ENCODE measurements at regions not wholly inside any gene's neighbourhood (a gene's known extent, or its start where the extent isn't known, plus 50 kb on each side); places are given as distances from the start of the nearest gene placed in this dataset.

- H2BK15ac ChIP-seq (ENCODE audit: low read length): no peak overlapping the region
- H3K56ac ChIP-seq (replicated peaks; ENCODE audit: insufficient read length, low read depth, low read length): no peak overlapping the region
- H3K9me3 ChIP-seq (ENCODE audit: insufficient read depth in 2 of 2, low read depth in 1 of 2, low read length in 1 of 2): no peaks in the 10 kb centered on the region
- no peak overlapping the region for H2BK20ac ChIP-seq (ENCODE audit: low read length)
- H2BK120ac ChIP-seq (replicated peaks; ENCODE audit: low read depth, low read length): no peak overlapping the region
- H4K5ac ChIP-seq (ENCODE audit: insufficient read length, low read depth, low read length): no peak overlapping the region
- no peak overlapping the region for H3K4ac ChIP-seq (replicated peaks; ENCODE audit: insufficient read length, low read depth, low read length)
- no peak overlapping the region for H3K23ac ChIP-seq (ENCODE audit: insufficient read length)
- H2AK5ac ChIP-seq (ENCODE audit: low read depth, low read length): no peak overlapping the region
- TF ChIP-seq SAP30 (IDR thresholded peaks at IDR 0.05; ENCODE audit: insufficient read depth, insufficient replicate concordance, low read length): no peak
- TF ChIP-seq TBP (IDR thresholded peaks at IDR 0.05; ENCODE audit: low read depth, low read length): no peak
- TF ChIP-seq RXRA (IDR thresholded peaks at IDR 0.05; ENCODE audit: insufficient read depth, low read depth, low read length): no peak
- TF ChIP-seq ZNF274 (IDR thresholded peaks at IDR 0.05; ENCODE audit: borderline replicate concordance, extremely low read depth, low read length): no peak
- TF ChIP-seq SIRT6 (IDR thresholded peaks at IDR 0.05; ENCODE audit: low read length): no peak
- no peak for TF ChIP-seq CHD2 (IDR thresholded peaks at IDR 0.05; ENCODE audit: low read length)
- TF ChIP-seq BRCA1 (IDR thresholded peaks at IDR 0.05; ENCODE audit: low read depth, low read length): no peak
- no peak for TF ChIP-seq FOSL1 (IDR thresholded peaks at IDR 0.05; ENCODE audit: insufficient read depth, low read depth, low read length)
- TF ChIP-seq, protein P1, sequence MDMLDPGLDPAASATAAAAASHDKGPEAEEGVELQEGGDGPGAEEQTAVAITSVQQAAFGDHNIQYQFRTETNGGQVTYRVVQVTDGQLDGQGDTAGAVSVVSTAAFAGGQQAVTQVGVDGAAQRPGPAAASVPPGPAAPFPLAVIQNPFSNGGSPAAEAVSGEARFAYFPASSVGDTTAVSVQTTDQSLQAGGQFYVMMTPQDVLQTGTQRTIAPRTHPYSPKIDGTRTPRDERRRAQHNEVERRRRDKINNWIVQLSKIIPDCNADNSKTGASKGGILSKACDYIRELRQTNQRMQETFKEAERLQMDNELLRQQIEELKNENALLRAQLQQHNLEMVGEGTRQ (IDR thresholded peaks at IDR 0.05; ENCODE audit: low read length): no peak
- no peak for TF ChIP-seq SRF (IDR thresholded peaks at IDR 0.05; ENCODE audit: low read depth, low read length)
- TF ChIP-seq SP1 (IDR thresholded peaks at IDR 0.05; ENCODE audit: low read depth, low read length): no peak
- TF ChIP-seq CTBP2 (IDR thresholded peaks at IDR 0.05; ENCODE audit: borderline replicate concordance, insufficient read depth, insufficient read length, low read length): no peak
- no peak for FAIRE-seq
- no peak overlapping the region for H2BK5ac ChIP-seq (ENCODE audit: low read depth, low read length)
- no peak overlapping the region for H3K27ac ChIP-seq (ENCODE audit: low read depth, low read length)
- POLR2A ChIA-PET (ENCODE audit: partially characterized antibody): no interaction called here
- no peak overlapping the region for H3K4me2 ChIP-seq (ENCODE audit: insufficient read depth in 1 of 2, low read depth in 2 of 2, low read length in 2 of 2)
- H3K14ac ChIP-seq (ENCODE audit: insufficient read length): no peak overlapping the region
- H3K18ac ChIP-seq (ENCODE audit: extremely low read depth, low read length): no peak overlapping the region
- H3K36me3 ChIP-seq (ENCODE audit: control insufficient read depth in 2 of 4, insufficient read depth in 4 of 4, low read length in 3 of 4): no peaks in the 10 kb centered on the region
- no peaks in the 10 kb centered on the region; a peak in 1 of 7 replicates for H3K27me3 ChIP-seq (replicated peaks in 1 of 4; ENCODE audit: control insufficient read depth in 3 of 4, extremely low read depth in 1 of 4, insufficient read depth in 3 of 4, low read length in 3 of 4)
- no peaks in the 10 kb centered on the region for H3K79me1 ChIP-seq (ENCODE audit: low read depth, low read length)
- no peak overlapping the region for H4K8ac ChIP-seq (ENCODE audit: extremely low read depth, insufficient read depth, low read length)
- no peak overlapping the region for H3K9ac ChIP-seq (replicated peaks in 1 of 4; ENCODE audit: extremely low read depth in 1 of 4, low read depth in 3 of 4, low read length in 3 of 4)
- no peak overlapping the region for H4K91ac ChIP-seq (replicated peaks; ENCODE audit: insufficient read length, low read length)
- no peaks in the 10 kb centered on the region; the same call in 1 of the 2 replicates for H3K23me2 ChIP-seq (ENCODE audit: low read depth, low read length)
- no peak for DNase-seq (ENCODE audit: low read depth in 1 of 2, low spot score in 2 of 2)
- WGBS, 2 experiments (ENCODE audit: extremely low coverage in 1 of 2, insufficient coverage in 1 of 2, insufficient read length in 1 of 2, insufficient replicate concordance in 2 of 2, low coverage in 1 of 2, low lambda C conversion rate in 2 of 2, missing lambda C conversion rate in 1 of 2): 79% methylated on average over 2 of the region's 2 CpGs; no CpG with 5 or more reads in 1 of the 2 experiments
- H3K79me2 ChIP-seq (ENCODE audit: control insufficient read depth in 1 of 2, insufficient read depth in 2 of 2, low read length in 2 of 2): no peaks in the 10 kb centered on the region
- H2BK12ac ChIP-seq (ENCODE audit: low read depth, low read length): no peak overlapping the region
- H3K4me1 ChIP-seq (replicated peaks in 1 of 4; ENCODE audit: control insufficient read depth in 3 of 4, insufficient read depth in 4 of 4, low read length in 3 of 4): peaks cover 0 to 6% (median 3%) of the 10 kb centered on the region in 4 experiments; a peak in 2 of 7 replicates
- H2AFZ ChIP-seq (ENCODE audit: low read length): no peak overlapping the region
- CTCF ChIA-PET (ENCODE audit: partially characterized antibody): no interaction called here
- no peak overlapping the region for H3K4me3 ChIP-seq (ENCODE audit: extremely low read depth in 1 of 4, insufficient read depth in 2 of 4, low read depth in 3 of 4, low read length in 4 of 4)
- no peaks in the 10 kb centered on the region for H4K20me1 ChIP-seq (replicated peaks in 1 of 2; ENCODE audit: control insufficient read depth in 1 of 2, insufficient read depth in 2 of 2, low read length in 2 of 2)
Observed at GRCh38 chr12:127414636-127415035, 852.3 kb upstream of the TMEM132C start.
